ENCODE measurements at regions not wholly inside any gene's neighbourhood (a gene's known extent, or its start where the extent isn't known, plus 50 kb on each side); places are given as distances from the start of the nearest gene placed in this dataset.

DNA sequence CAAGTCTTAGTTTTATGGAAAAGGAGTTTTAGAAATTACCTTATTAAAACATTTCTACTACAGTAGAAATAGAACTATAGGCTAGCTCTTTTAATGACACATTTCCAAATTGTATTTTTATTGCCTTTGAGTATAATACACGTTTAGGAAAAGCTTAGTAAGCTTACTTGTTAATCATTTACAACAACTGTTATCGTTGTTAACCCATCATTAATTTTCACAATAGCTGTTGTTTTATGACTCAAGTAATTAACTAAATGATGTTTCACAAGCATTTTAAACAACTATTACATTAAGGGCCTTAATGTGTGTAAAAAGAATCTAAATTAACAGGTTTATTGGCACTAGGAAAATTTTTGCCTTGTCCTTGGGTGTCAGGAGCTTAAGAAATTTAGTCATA, 120.5 kb upstream of the THRB start:
- CTCF ChIA-PET, result no interaction called here
- H3K9me3 ChIP-seq (ENCODE audit: control insufficient read depth, insufficient read depth, low read depth, low read length), result no peaks in the 10 kb centered on the region

DNA sequence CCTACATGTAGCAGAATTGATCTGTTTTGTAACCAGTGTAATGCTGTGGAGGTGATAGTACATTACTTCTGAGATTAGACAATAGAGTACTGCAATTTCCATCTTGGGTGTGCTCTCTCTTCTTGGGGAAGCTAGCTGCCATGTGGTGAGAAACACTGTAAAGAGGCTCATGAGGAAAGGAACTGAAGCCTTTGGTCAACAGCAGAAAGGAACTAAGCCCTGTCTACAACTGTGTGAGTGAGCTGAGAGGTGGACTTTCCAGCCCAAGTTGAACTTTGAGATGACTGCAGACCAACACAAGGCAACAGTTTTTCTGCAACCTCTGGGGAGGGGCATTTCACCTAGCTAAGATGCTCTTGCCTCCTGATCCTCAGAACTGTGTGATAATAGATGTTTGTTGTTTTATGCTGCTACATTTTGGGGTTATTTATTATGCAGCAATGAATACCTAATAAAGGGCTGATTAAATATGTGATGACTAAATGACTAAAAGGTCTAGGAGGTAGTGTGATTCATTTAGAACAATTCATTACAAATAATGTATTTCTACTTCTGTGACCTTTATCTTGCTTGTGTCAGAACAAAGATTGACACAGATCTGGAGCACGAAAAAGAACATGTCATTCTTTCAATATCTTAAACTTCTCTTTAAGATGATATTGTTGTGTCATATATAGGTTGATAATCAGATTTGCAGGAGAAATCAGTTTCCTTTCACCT, 121.6 kb upstream of the THRB start:
- no peak overlapping the region for H3K27ac ChIP-seq (ENCODE audit: low read length)

More for the DNA sequence above, 120.5 kb upstream of the THRB start:
- DNase-seq (ENCODE audit: low read depth, low spot score) (no peak), ATAC-seq (no peak)
- no peak overlapping the region for H3K4me3 ChIP-seq (ENCODE audit: low read depth in 2 of 2, low read length in 2 of 2)
- POLR2A ChIA-PET, result no interaction called here
- H3K27me3 ChIP-seq (ENCODE audit: control insufficient read depth, insufficient read depth, low read length), result peaks cover 2% of the 10 kb centered on the region; the same call in 1 of the 2 replicates
- in situ Hi-C loops (cut with HindIII; ENCODE audit: low pct_unique_long_range_greater_than_20kb, low sequenced_read_pairs), result no loop called here
- intact Hi-C loops (cut with micrococcal nuclease; ENCODE audit: unreplicated experiment), result no loop called here
- no TSS peak for BruUV-seq (replicated peaks)
- H3K27ac ChIP-seq (ENCODE audit: low read length), result no peak overlapping the region
- TF ChIP-seq TCF7L2 (IDR thresholded peaks at IDR 0.05; ENCODE audit: low read depth, low read length), result no peak
- TF ChIP-seq, protein P1, sequence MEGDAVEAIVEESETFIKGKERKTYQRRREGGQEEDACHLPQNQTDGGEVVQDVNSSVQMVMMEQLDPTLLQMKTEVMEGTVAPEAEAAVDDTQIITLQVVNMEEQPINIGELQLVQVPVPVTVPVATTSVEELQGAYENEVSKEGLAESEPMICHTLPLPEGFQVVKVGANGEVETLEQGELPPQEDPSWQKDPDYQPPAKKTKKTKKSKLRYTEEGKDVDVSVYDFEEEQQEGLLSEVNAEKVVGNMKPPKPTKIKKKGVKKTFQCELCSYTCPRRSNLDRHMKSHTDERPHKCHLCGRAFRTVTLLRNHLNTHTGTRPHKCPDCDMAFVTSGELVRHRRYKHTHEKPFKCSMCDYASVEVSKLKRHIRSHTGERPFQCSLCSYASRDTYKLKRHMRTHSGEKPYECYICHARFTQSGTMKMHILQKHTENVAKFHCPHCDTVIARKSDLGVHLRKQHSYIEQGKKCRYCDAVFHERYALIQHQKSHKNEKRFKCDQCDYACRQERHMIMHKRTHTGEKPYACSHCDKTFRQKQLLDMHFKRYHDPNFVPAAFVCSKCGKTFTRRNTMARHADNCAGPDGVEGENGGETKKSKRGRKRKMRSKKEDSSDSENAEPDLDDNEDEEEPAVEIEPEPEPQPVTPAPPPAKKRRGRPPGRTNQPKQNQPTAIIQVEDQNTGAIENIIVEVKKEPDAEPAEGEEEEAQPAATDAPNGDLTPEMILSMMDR (IDR thresholded peaks at IDR 0.05), result no peak
- TF ChIP-seq, protein P2, sequence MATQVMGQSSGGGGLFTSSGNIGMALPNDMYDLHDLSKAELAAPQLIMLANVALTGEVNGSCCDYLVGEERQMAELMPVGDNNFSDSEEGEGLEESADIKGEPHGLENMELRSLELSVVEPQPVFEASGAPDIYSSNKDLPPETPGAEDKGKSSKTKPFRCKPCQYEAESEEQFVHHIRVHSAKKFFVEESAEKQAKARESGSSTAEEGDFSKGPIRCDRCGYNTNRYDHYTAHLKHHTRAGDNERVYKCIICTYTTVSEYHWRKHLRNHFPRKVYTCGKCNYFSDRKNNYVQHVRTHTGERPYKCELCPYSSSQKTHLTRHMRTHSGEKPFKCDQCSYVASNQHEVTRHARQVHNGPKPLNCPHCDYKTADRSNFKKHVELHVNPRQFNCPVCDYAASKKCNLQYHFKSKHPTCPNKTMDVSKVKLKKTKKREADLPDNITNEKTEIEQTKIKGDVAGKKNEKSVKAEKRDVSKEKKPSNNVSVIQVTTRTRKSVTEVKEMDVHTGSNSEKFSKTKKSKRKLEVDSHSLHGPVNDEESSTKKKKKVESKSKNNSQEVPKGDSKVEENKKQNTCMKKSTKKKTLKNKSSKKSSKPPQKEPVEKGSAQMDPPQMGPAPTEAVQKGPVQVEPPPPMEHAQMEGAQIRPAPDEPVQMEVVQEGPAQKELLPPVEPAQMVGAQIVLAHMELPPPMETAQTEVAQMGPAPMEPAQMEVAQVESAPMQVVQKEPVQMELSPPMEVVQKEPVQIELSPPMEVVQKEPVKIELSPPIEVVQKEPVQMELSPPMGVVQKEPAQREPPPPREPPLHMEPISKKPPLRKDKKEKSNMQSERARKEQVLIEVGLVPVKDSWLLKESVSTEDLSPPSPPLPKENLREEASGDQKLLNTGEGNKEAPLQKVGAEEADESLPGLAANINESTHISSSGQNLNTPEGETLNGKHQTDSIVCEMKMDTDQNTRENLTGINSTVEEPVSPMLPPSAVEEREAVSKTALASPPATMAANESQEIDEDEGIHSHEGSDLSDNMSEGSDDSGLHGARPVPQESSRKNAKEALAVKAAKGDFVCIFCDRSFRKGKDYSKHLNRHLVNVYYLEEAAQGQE (IDR thresholded peaks at IDR 0.05; ENCODE audit: insufficient read depth in 1 of 2, low read depth in 2 of 2, low read length in 1 of 2), result no peak
- TF ChIP-seq SIN3A (IDR thresholded peaks at IDR 0.05; ENCODE audit: borderline replicate concordance, insufficient read depth, low read depth, low read length), result no peak
- no peak for TF ChIP-seq POLR2AphosphoS5 (IDR thresholded peaks at IDR 0.05; ENCODE audit: low read depth, low read length)
- H3K4me1 ChIP-seq (ENCODE audit: control insufficient read depth, insufficient read depth, low read length), result no peaks in the 10 kb centered on the region
- no peaks in the 10 kb centered on the region for H3K36me3 ChIP-seq (ENCODE audit: control insufficient read depth, insufficient read depth, low read length)

More for the DNA sequence above, 121.6 kb upstream of the THRB start:
- in situ Hi-C loops (cut with HindIII; ENCODE audit: low pct_unique_long_range_greater_than_20kb, low sequenced_read_pairs), result no loop called here
- ATAC-seq (no peak), DNase-seq (ENCODE audit: low read depth, low spot score) (no peak)
- Histone ChIP-seq H3K36me3 (ENCODE audit: control insufficient read depth, insufficient read depth, low read length) (no peaks in the 10 kb centered on the region), H3K4me3 (ENCODE audit: low read depth in 2 of 2, low read length in 2 of 2) (no peak overlapping the region), H3K4me1 (ENCODE audit: control insufficient read depth, insufficient read depth, low read length) (no peaks in the 10 kb centered on the region), H3K9me3 (ENCODE audit: control insufficient read depth, insufficient read depth, low read depth, low read length) (no peaks in the 10 kb centered on the region), H3K27me3 (ENCODE audit: control insufficient read depth, insufficient read depth, low read length) (peaks cover 2% of the 10 kb centered on the region; the same call in 1 of the 2 replicates)
- ChIA-PET POLR2A (no interaction called here), CTCF (no interaction called here)
- TF ChIP-seq SIN3A (IDR thresholded peaks at IDR 0.05; ENCODE audit: borderline replicate concordance, insufficient read depth, low read depth, low read length), result no peak
- TF ChIP-seq POLR2AphosphoS5 (IDR thresholded peaks at IDR 0.05; ENCODE audit: low read depth, low read length), result no peak
- TF ChIP-seq, protein P2 (IDR thresholded peaks at IDR 0.05; ENCODE audit: insufficient read depth in 1 of 2, low read depth in 2 of 2, low read length in 1 of 2), result no peak
- no peak for TF ChIP-seq TCF7L2 (IDR thresholded peaks at IDR 0.05; ENCODE audit: low read depth, low read length)
- TF ChIP-seq, protein P1 (IDR thresholded peaks at IDR 0.05), result no peak
- intact Hi-C loops (cut with micrococcal nuclease; ENCODE audit: unreplicated experiment), result no loop called here
- BruUV-seq (replicated peaks), result no TSS peak
